HCT116 (cell line): ENCODE measurements at regions not wholly inside any gene's neighbourhood (a gene's known extent, or its start where the extent isn't known, plus 50 kb on each side); places are given as distances from the start of the nearest gene placed in this dataset.
"Not testable (repeated sequence)": the region's sequence is repeated elsewhere in the genome, so short reads cannot be mapped to it uniquely, and the experiment has no call there.

Experiments used
- ATAC-seq: fragments of 200-7000 bp; cut with Tn5 transposase; 2 replicates; pipeline ENCODE4 v1.9.1; 2020; ENCODE audit warnings: mild to moderate bottlenecking, moderate library complexity
- BruUV-seq: library from RNA; stranded (reverse); fragments of 400-500 nt; replicated peaks from 2 replicates; lab custom pipeline; 2021; lab: Mats Ljungman, UMichigan
- CTCF ChIA-PET: fragments of 300-600 bp; sonication (Branson Sonifier 250); formaldehyde crosslinking; loops from one replicate; lab custom pipeline; 2021; ENCODE audit warnings: antibody characterized with exemption; lab: Charles Lee
- POLR2A ChIA-PET: fragments of 300-600, 350-600 bp; sonication (Branson Sonifier 250); formaldehyde crosslinking; loops from one replicate; lab custom pipeline; 2021; ENCODE audit warnings: antibody characterized with exemption; lab: Charles Lee
- RAD21 ChIA-PET, 2 experiments: fragments of 300-600 bp; sonication (Branson Sonifier 250); formaldehyde crosslinking; loops; one replicate each; lab custom pipeline; 2023; ENCODE audit warnings: low total read pairs in 2 of 2; ENCODE audit not compliant: uncharacterized antibody in 2 of 2, unreplicated experiment in 2 of 2, low non-redundant PET in 1 of 2; lab: Charles Lee
- DNase-seq: peaks from one replicate; pipeline ENCODE4 v3.0.0-alpha.2; 2010; ENCODE audit warnings: low read depth, low spot score
- H2AFZ ChIP-seq: fragments of 200-600 bp; shearing (Covaris generic), sonication (generic); 2 replicates; pipeline ENCODE4 v1.6.1; 2017; ENCODE audit warnings: low read depth, mixed run types, mixed read lengths, antibody characterized with exemption, low read length; ENCODE audit not compliant: poor library complexity, severe bottlenecking
- H3K27ac ChIP-seq: 2 replicates; pipeline ENCODE4 v1.5.1; 2012; ENCODE audit warnings: low read depth, low read length
- H3K27me3 ChIP-seq: fragments of 200-600 bp; sonication (generic); 2 replicates; pipeline ENCODE4 v1.6.1; 2016; ENCODE audit warnings: mixed run types, low read length, mixed read lengths; ENCODE audit not compliant: insufficient read depth
- H3K36me3 ChIP-seq, 2 experiments: fragments of 200-500 bp in 1 of 2; fragments of 200-600 bp in 1 of 2; sonication (Bioruptor generic) in 1 of 2; sonication (generic) in 1 of 2; 2 replicates each; pipeline versions ENCODE4 v1.5.1 to v1.6.1; 2014 to 2016; ENCODE audit warnings: low read length in 2 of 2, inconsistent platforms in 1 of 2, mixed read lengths in 1 of 2, mixed run types in 1 of 2; ENCODE audit not compliant: insufficient read depth in 2 of 2, control insufficient read depth in 1 of 2
- H3K4me1 ChIP-seq, 2 experiments: fragments of 200-600 bp in 1 of 2; sonication (generic) in 1 of 2; 2 replicates each; pipeline versions ENCODE4 v1.5.1 to v1.6.1; 2012 to 2017; ENCODE audit warnings: low read length in 2 of 2, inconsistent platforms in 1 of 2, mild to moderate bottlenecking in 1 of 2, mixed read lengths in 1 of 2, mixed run types in 1 of 2, moderate library complexity in 1 of 2; ENCODE audit not compliant: insufficient read depth in 2 of 2, control insufficient read depth in 1 of 2
- H3K4me2 ChIP-seq: fragments of 200-600 bp; sonication (generic); 2 replicates; pipeline ENCODE4 v1.6.1; 2017; ENCODE audit warnings: mixed run types, low read length, mixed read lengths
- H3K4me3 ChIP-seq, 2 experiments: fragments of 200-600 bp in 1 of 2; sonication (generic) in 1 of 2; replicated peaks in 1 of 2; 2 replicates each; pipeline ENCODE4 v1.5.1; 2011 to 2016; ENCODE audit warnings: low read length in 2 of 2, control low read depth in 1 of 2, low read depth in 1 of 2, mild to moderate bottlenecking in 1 of 2, mixed read lengths in 1 of 2, mixed run types in 1 of 2
- H3K79me2 ChIP-seq: fragments of 200-600 bp; sonication (generic); 2 replicates; pipeline ENCODE4 v1.6.1; 2017; ENCODE audit warnings: mild to moderate bottlenecking, mixed run types, low read length, moderate library complexity, mixed read lengths; ENCODE audit not compliant: insufficient read depth
- H3K9ac ChIP-seq: fragments of 200-600 bp; sonication (generic); 2 replicates; pipeline ENCODE4 v1.6.1; 2016; ENCODE audit warnings: low read length, mixed read lengths
- H3K9me2 ChIP-seq: fragments of 200-600 bp; sonication (generic), shearing (Covaris generic); 2 replicates; pipeline ENCODE4 v1.6.1; 2017; ENCODE audit warnings: mixed run types, mild to moderate bottlenecking, moderate library complexity; ENCODE audit not compliant: insufficient read depth
- H3K9me3 ChIP-seq, 2 experiments: fragments of 200-500 bp in 1 of 2; fragments of 200-600 bp in 1 of 2; sonication (Bioruptor generic) in 1 of 2; sonication (generic) in 1 of 2; 2 replicates each; pipeline ENCODE4 v1.6.1; 2014 to 2017; ENCODE audit warnings: low read length in 2 of 2, mixed read lengths in 2 of 2, inconsistent platforms in 1 of 2, low read depth in 1 of 2, mild to moderate bottlenecking in 1 of 2, mixed run types in 1 of 2, moderate library complexity in 1 of 2; ENCODE audit not compliant: control insufficient read depth in 1 of 2, insufficient read depth in 1 of 2
- H4K20me1 ChIP-seq: fragments of 200-600 bp; sonication (generic), shearing (Covaris generic); 2 replicates; pipeline ENCODE4 v1.6.1; 2017; ENCODE audit warnings: mixed run types, mild to moderate bottlenecking, moderate library complexity; ENCODE audit not compliant: insufficient read depth
- CTCF ChIP-seq, 3 experiments: fragments of 200-600 bp in 1 of 3; sonication (generic) in 1 of 3; IDR thresholded peaks in 2 of 3; conservative IDR thresholded peaks in 1 of 3; 2 replicates each; pipeline ENCODE4 v1.5.1; 2012 to 2017; ENCODE audit warnings: low read depth in 2 of 3, low read length in 2 of 3, antibody characterized with exemption in 1 of 3, borderline replicate concordance in 1 of 3, control low read depth in 1 of 3, mild to moderate bottlenecking in 1 of 3, mixed read lengths in 1 of 3, mixed run types in 1 of 3, moderate library complexity in 1 of 3; ENCODE audit not compliant: insufficient read depth in 1 of 3
- RAD21 ChIP-seq: IDR thresholded peaks from 2 replicates; pipeline ENCODE4 v1.6.1; 2012; ENCODE audit warnings: low read depth, mild to moderate bottlenecking
- ZFX ChIP-seq: fragments of 450-650 bp; IDR thresholded peaks from 2 replicates; pipeline ENCODE4 v1.6.1; 2017
- intact Hi-C: fragments of 100-400 bp; cut with micrococcal nuclease; formaldehyde crosslinking; loops from 2 replicates; pipeline ENCODE4 v1.10.0; 2022

GRCh38 chr9:71285191-71285656 is 163.8 kb upstream of the TRPM3 start:
- H2AFZ ChIP-seq, result no peak overlapping the region

GRCh38 chr9:71282116-71282515 is 160.7 kb upstream of the TRPM3 start:
- H3K4me3 ChIP-seq, H3K36me3 ChIP-seq, BruUV-seq, ATAC-seq, RAD21 ChIA-PET, H2AFZ ChIP-seq, H4K20me1 ChIP-seq, H3K9me3 ChIP-seq, H3K9ac ChIP-seq, H3K4me1 ChIP-seq, DNase-seq, CTCF ChIA-PET, POLR2A ChIA-PET, H3K9me2 ChIP-seq, H3K79me2 ChIP-seq, H3K27ac ChIP-seq, H3K4me2 ChIP-seq: not testable (repeated sequence)
- H3K27me3 ChIP-seq, result peaks cover 27% of the 10 kb centered on the region
- intact Hi-C loops, result loop anchor here (5.0 kb wide), 1 partner anchor 745 kb away; no protein-coding TSS in a partner anchor

More at GRCh38 chr9:71285191-71285656, 163.8 kb upstream of the TRPM3 start:
- no peaks in the 10 kb centered on the region for H3K79me2 ChIP-seq
- intact Hi-C loops, result loop anchor here (5.0 kb wide), 2 partner anchors 482 to 537 kb away; partner anchors contain the start of gene CEMIP2
- DNase-seq, result peak; percentile 43
- peak; percentile 79 for TF ChIP-seq RAD21
- no peak for TF ChIP-seq ZFX
- TF ChIP-seq CTCF (IDR thresholded peaks at IDR 0.05 in 2 of 3, conservative IDR thresholded peaks at IDR 0.05 in 1 of 3; ENCODE audit: borderline replicate concordance in 1 of 3, insufficient read depth in 1 of 3, low read depth in 2 of 3, low read length in 2 of 3), result peak; percentile 56 to 88 (median 81); a peak in 5 of 6 replicates
- TF ChIP-seq, all 23 proteins: peak for 2
- Histone ChIP-seq H3K9me3 (no peaks in the 10 kb centered on the region), H3K4me2 (no peak overlapping the region), H3K36me3 (no peaks in the 10 kb centered on the region), H4K20me1 (no peaks in the 10 kb centered on the region), H3K27ac (no peak overlapping the region), H3K9me2 (no peaks in the 10 kb centered on the region), H3K27me3 (peaks cover 18% of the 10 kb centered on the region), H3K4me3 (no peak overlapping the region), H3K4me1 (no peaks in the 10 kb centered on the region), H3K9ac (no peak overlapping the region)
- ChIA-PET CTCF (interaction anchor here (0.6 to 3.6 kb wide), 14 partner anchors 8 to 823 kb away, joined by 3 to 17 read pairs (median 4); no protein-coding TSS in a partner anchor), RAD21 (no interaction called here), POLR2A (no interaction called here)
- ATAC-seq, result peak; percentile 90
- no TSS peak for BruUV-seq
